ENCODE measurements at regions not wholly inside any gene's neighbourhood (a gene's known extent, or its start where the extent isn't known, plus 50 kb on each side); places are given as distances from the start of the nearest gene placed in this dataset.

DNA sequence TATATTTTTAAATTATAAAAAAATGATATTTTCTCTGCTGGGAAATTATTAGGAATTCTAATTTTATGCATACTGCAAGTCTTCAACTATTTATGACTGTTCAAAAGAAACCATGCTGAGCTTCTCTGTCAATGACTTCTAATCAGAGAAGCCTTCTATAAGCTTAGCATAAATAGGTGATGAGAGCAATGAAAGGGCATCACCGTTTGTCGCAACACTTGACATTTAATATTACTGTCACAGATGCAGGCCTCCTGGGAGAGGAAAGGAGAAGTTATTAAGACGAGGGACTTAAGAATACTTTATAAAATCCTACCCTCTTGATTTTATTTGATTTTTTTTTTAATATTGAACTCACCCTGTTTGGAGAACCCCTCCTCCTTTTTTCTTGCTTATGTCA, 69.8 kb downstream of the CAPZA3 start:
- Histone ChIP-seq H3K4me3 (ENCODE audit: insufficient read depth, low read depth, low read length) (no peak overlapping the region), H3K4me2 (ENCODE audit: low read length) (no peak overlapping the region), H3K79me2 (ENCODE audit: insufficient read depth, low read length) (no peaks in the 10 kb centered on the region), H4K20me1 (ENCODE audit: insufficient read depth, low read length) (no peaks in the 10 kb centered on the region), H2AFZ (ENCODE audit: low read depth, low read length) (no peak overlapping the region), H3K27me3 (ENCODE audit: insufficient read depth, low read length) (no peaks in the 10 kb centered on the region), H3K27ac (ENCODE audit: low read depth, low read length) (no peak overlapping the region), H3K9me3 (ENCODE audit: insufficient read depth, low read depth, low read length) (no peaks in the 10 kb centered on the region), H3K36me3 (ENCODE audit: insufficient read depth, low read length) (no peaks in the 10 kb centered on the region), H3K9ac (ENCODE audit: low read length) (no peak overlapping the region), H3K4me1 (ENCODE audit: insufficient read depth, low read length) (no peaks in the 10 kb centered on the region)
- Mint-ChIP-seq H3K9me3 (ENCODE audit: unreplicated experiment) (no peaks in the 10 kb centered on the region), H3K27ac (ENCODE audit: unreplicated experiment) (no peak overlapping the region), H3K4me1 (ENCODE audit: low read depth, unreplicated experiment) (no peaks in the 10 kb centered on the region), H3K36me3 (ENCODE audit: low read depth, unreplicated experiment) (no peaks in the 10 kb centered on the region), H3K27me3 (ENCODE audit: low read depth, unreplicated experiment) (no peaks in the 10 kb centered on the region), H3K4me3 (ENCODE audit: unreplicated experiment) (no peak overlapping the region)
- FAIRE-seq (no peak), DNase-seq (ENCODE audit: low read depth) (no peak)
- TF ChIP-seq, protein P1, sequence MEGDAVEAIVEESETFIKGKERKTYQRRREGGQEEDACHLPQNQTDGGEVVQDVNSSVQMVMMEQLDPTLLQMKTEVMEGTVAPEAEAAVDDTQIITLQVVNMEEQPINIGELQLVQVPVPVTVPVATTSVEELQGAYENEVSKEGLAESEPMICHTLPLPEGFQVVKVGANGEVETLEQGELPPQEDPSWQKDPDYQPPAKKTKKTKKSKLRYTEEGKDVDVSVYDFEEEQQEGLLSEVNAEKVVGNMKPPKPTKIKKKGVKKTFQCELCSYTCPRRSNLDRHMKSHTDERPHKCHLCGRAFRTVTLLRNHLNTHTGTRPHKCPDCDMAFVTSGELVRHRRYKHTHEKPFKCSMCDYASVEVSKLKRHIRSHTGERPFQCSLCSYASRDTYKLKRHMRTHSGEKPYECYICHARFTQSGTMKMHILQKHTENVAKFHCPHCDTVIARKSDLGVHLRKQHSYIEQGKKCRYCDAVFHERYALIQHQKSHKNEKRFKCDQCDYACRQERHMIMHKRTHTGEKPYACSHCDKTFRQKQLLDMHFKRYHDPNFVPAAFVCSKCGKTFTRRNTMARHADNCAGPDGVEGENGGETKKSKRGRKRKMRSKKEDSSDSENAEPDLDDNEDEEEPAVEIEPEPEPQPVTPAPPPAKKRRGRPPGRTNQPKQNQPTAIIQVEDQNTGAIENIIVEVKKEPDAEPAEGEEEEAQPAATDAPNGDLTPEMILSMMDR (IDR thresholded peaks at IDR 0.05; ENCODE audit: insufficient read depth, low read depth, low read length): no peak
- no peak for TF ChIP-seq EZH2 (IDR thresholded peaks at IDR 0.05; ENCODE audit: insufficient read depth, low read length)

DNA sequence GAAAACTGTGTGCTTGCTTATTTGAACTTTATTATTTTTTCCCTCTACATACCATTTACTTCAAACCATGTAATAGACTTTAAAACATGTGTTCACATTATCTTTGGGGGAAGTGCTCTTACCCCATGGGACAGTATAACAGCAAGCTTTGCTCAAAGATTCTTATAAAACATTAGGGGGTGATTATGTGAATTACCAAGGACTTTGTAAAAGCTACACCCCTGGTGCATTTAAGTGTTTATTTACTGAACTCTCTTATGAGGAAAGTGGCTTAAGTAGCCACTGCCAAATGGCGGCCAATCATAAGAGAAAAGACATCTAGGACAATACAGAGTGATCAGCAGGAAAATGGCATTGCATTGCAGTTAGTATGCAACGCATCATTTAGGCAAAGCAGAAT, 70.3 kb downstream of the CAPZA3 start:
- H3K4me2 ChIP-seq (ENCODE audit: low read length): no peak overlapping the region
- H2AFZ ChIP-seq (ENCODE audit: low read depth, low read length): no peak overlapping the region
- no peaks in the 10 kb centered on the region for H3K4me1 ChIP-seq (ENCODE audit: insufficient read depth, low read length)
- H3K4me1 Mint-ChIP-seq (ENCODE audit: low read depth, unreplicated experiment): no peaks in the 10 kb centered on the region
- H3K9me3 ChIP-seq (ENCODE audit: insufficient read depth, low read depth, low read length): no peaks in the 10 kb centered on the region
- no peaks in the 10 kb centered on the region for H3K27me3 ChIP-seq (ENCODE audit: insufficient read depth, low read length)
- no peaks in the 10 kb centered on the region for H3K79me2 ChIP-seq (ENCODE audit: insufficient read depth, low read length)
- H3K4me3 Mint-ChIP-seq (ENCODE audit: unreplicated experiment): no peak overlapping the region
- no peak overlapping the region for H3K9ac ChIP-seq (ENCODE audit: low read length)
- no peak overlapping the region for H3K27ac Mint-ChIP-seq (ENCODE audit: unreplicated experiment)
- H3K36me3 ChIP-seq (ENCODE audit: insufficient read depth, low read length): no peaks in the 10 kb centered on the region
- H3K27ac ChIP-seq (ENCODE audit: low read depth, low read length): no peak overlapping the region
- H3K27me3 Mint-ChIP-seq (ENCODE audit: low read depth, unreplicated experiment): no peaks in the 10 kb centered on the region
- no peaks in the 10 kb centered on the region for H3K9me3 Mint-ChIP-seq (ENCODE audit: unreplicated experiment)
- H4K20me1 ChIP-seq (ENCODE audit: insufficient read depth, low read length): no peaks in the 10 kb centered on the region
- no peak overlapping the region for H3K4me3 ChIP-seq (ENCODE audit: insufficient read depth, low read depth, low read length)
- H3K36me3 Mint-ChIP-seq (ENCODE audit: low read depth, unreplicated experiment): no peaks in the 10 kb centered on the region
- DNase-seq (ENCODE audit: low read depth) (no peak), FAIRE-seq (no peak)
- TF ChIP-seq, protein P1 (IDR thresholded peaks at IDR 0.05; ENCODE audit: insufficient read depth, low read depth, low read length): no peak
- TF ChIP-seq EZH2 (IDR thresholded peaks at IDR 0.05; ENCODE audit: insufficient read depth, low read length): no peak

DNA sequence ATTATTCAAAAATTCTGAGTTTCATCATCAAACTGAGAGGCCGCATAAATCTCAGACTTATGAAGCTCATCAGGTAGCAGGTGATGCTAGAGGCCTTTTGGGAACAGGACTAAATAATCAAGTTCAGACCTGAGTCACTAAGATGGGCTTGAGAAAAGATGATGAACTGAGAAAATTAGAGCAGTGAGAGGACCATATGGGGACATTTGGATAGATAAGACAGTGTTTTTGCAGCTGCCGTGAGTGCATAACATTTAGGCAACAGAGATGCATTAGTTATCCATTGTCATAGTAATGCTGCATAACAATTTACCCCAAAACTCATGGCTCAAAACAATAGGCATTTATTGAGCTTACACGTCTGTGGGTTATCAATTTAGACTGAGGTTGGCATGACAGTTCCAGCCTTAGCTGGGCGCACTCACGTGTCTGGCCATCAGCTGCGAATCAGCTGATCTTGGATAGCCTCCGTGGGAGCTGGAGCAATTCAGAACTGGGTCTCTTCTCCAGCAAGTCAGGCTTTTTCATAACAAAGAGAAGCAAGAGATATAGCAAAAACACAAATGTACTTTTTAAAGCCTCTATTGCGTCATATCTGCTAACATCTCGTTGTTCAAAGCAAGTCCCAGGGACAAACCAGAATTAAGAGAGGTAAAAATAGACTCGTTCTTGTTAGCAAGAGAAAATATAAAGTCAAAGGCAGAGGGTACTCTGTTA, 72.8 kb downstream of the CAPZA3 start:
- no peak for DNase-seq (ENCODE audit: low read depth)
- no peak overlapping the region for H3K27ac Mint-ChIP-seq (ENCODE audit: unreplicated experiment)
- H3K4me3 ChIP-seq (ENCODE audit: insufficient read depth, low read depth, low read length): no peak overlapping the region
- TF ChIP-seq, protein P1 (IDR thresholded peaks at IDR 0.05; ENCODE audit: insufficient read depth, low read depth, low read length): no peak
- no peak for TF ChIP-seq EZH2 (IDR thresholded peaks at IDR 0.05; ENCODE audit: insufficient read depth, low read length)
- H3K9ac ChIP-seq (ENCODE audit: low read length): no peak overlapping the region
- no peak overlapping the region for H3K27ac ChIP-seq (ENCODE audit: low read depth, low read length)
- H3K36me3 Mint-ChIP-seq (ENCODE audit: low read depth, unreplicated experiment): no peaks in the 10 kb centered on the region
- no peak overlapping the region for H3K4me3 Mint-ChIP-seq (ENCODE audit: unreplicated experiment)
- no peak overlapping the region for H3K4me2 ChIP-seq (ENCODE audit: low read length)
- H2AFZ ChIP-seq (ENCODE audit: low read depth, low read length): no peak overlapping the region
- no peaks in the 10 kb centered on the region for H3K27me3 Mint-ChIP-seq (ENCODE audit: low read depth, unreplicated experiment)
- no peaks in the 10 kb centered on the region for H4K20me1 ChIP-seq (ENCODE audit: insufficient read depth, low read length)
- H3K9me3 Mint-ChIP-seq (ENCODE audit: unreplicated experiment): no peaks in the 10 kb centered on the region
- FAIRE-seq: no peak
- H3K9me3 ChIP-seq (ENCODE audit: insufficient read depth, low read depth, low read length): no peaks in the 10 kb centered on the region
- no peaks in the 10 kb centered on the region for H3K27me3 ChIP-seq (ENCODE audit: insufficient read depth, low read length)
- no peaks in the 10 kb centered on the region for H3K36me3 ChIP-seq (ENCODE audit: insufficient read depth, low read length)
- no peaks in the 10 kb centered on the region for H3K79me2 ChIP-seq (ENCODE audit: insufficient read depth, low read length)
- H3K4me1 Mint-ChIP-seq (ENCODE audit: low read depth, unreplicated experiment): no peaks in the 10 kb centered on the region
- H3K4me1 ChIP-seq (ENCODE audit: insufficient read depth, low read length): no peaks in the 10 kb centered on the region

All from astrocyte (in vitro differentiated cells and primary cell).